ENCODE measurements at regions not wholly inside any gene's neighbourhood (a gene's known extent, or its start where the extent isn't known, plus 50 kb on each side); places are given as distances from the start of the nearest gene placed in this dataset.

- no peak for DNase-seq
These were observed 317.3 kb upstream of the CDH4 start for GRCh38 chr20:60934724-60935123.

GRCh38 chr20:60935971-60936370 lies 316.1 kb upstream of the CDH4 start:
- DNase-seq = no peak

GRCh38 chr20:60937585-60937984 lies 314.5 kb upstream of the CDH4 start:
- no peak for DNase-seq

- DNase-seq = no peak
These were observed 310.7 kb upstream of the CDH4 start for GRCh38 chr20:60941379-60941778.

GRCh38 chr20:60947819-60948218 lies 304.2 kb upstream of the CDH4 start:
- DNase-seq = no peak

- DNase-seq = no peak
These were observed 303.8 kb upstream of the CDH4 start for GRCh38 chr20:60948224-60948623.

GRCh38 chr20:60950561-60950960 lies 301.5 kb upstream of the CDH4 start:
- DNase-seq = no peak

GRCh38 chr20:60950974-60951373 lies 301.1 kb upstream of the CDH4 start:
- DNase-seq = no peak

- no peak for DNase-seq
These were observed 299.2 kb upstream of the CDH4 start for GRCh38 chr20:60952861-60953260.

GRCh38 chr20:60953321-60953720 lies 298.7 kb upstream of the CDH4 start:
- DNase-seq = no peak

- DNase-seq = no peak
These were observed 296.4 kb upstream of the CDH4 start for GRCh38 chr20:60955706-60956105.

GRCh38 chr20:60956194-60956593 lies 295.9 kb upstream of the CDH4 start:
- no peak for DNase-seq

- DNase-seq = no peak
These were observed 294.4 kb upstream of the CDH4 start for GRCh38 chr20:60957621-60958020.

- no peak for DNase-seq
These were observed 292.1 kb upstream of the CDH4 start for GRCh38 chr20:60959971-60960370.

GRCh38 chr20:60960500-60960899 lies 291.6 kb upstream of the CDH4 start:
- DNase-seq = no peak

GRCh38 chr20:60961551-60961950 lies 290.5 kb upstream of the CDH4 start:
- no peak for DNase-seq

- DNase-seq = no peak
These were observed 289.6 kb upstream of the CDH4 start for GRCh38 chr20:60962367-60963045.

GRCh38 chr20:60963146-60963545 lies 288.9 kb upstream of the CDH4 start:
- no peak for DNase-seq

- DNase-seq = no peak
These were observed 287.1 kb upstream of the CDH4 start for GRCh38 chr20:60964911-60965310.

GRCh38 chr20:60966031-60966430 lies 286.0 kb upstream of the CDH4 start:
- DNase-seq = no peak

- DNase-seq = no peak
These were observed 285.3 kb upstream of the CDH4 start for GRCh38 chr20:60966766-60967165.

- DNase-seq = no peak
These were observed 284.4 kb upstream of the CDH4 start for GRCh38 chr20:60967431-60968316.

GRCh38 chr20:60968853-60969720 lies 283.0 kb upstream of the CDH4 start:
- no peak for DNase-seq
